Lower leg skin (tissue), 3 donors: ENCODE measurements at regions not wholly inside any gene's neighbourhood (a gene's known extent, or its start where the extent isn't known, plus 50 kb on each side); places are given as distances from the start of the nearest gene placed in this dataset.

Source experiments
- POLR2A ChIP-seq, 2 donors: fragments of 450-650 bp; IDR thresholded peaks; one replicate each; pipeline ENCODE4 v1.6.1; 2016 to 2017; ENCODE audit warnings: antibody characterized with exemption in 2 of 2, mild to moderate bottlenecking in 1 of 2, moderate library complexity in 1 of 2
- TF ChIP-seq, protein P1 (sequence below), 3 donors: fragments of 450-650 bp; IDR thresholded peaks; one replicate each; pipeline ENCODE4 v1.5.1; 2016; ENCODE audit warnings: antibody characterized with exemption in 3 of 3, mild to moderate bottlenecking in 3 of 3, moderate library complexity in 2 of 3

DNA sequence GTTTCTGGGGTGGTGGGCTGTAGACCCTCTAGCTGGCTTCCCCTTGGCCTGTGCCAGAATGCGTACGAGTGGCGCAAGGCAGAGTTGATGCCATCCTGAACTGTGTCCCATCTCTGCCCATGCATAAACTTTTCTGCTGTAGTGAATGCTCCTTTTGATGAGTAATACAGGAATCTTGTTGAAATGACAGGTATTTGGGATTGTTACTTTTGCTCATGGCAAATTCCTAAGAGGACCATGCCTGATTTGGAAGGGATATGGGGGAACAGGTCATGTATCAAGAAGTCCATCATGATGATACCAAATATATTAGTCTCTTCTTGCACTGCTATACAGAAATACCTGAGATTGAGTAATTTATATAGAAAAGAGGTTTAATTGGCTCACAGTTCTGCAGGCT, 648.0 kb downstream of the SLC4A3 start:
- TF ChIP-seq, protein P1, sequence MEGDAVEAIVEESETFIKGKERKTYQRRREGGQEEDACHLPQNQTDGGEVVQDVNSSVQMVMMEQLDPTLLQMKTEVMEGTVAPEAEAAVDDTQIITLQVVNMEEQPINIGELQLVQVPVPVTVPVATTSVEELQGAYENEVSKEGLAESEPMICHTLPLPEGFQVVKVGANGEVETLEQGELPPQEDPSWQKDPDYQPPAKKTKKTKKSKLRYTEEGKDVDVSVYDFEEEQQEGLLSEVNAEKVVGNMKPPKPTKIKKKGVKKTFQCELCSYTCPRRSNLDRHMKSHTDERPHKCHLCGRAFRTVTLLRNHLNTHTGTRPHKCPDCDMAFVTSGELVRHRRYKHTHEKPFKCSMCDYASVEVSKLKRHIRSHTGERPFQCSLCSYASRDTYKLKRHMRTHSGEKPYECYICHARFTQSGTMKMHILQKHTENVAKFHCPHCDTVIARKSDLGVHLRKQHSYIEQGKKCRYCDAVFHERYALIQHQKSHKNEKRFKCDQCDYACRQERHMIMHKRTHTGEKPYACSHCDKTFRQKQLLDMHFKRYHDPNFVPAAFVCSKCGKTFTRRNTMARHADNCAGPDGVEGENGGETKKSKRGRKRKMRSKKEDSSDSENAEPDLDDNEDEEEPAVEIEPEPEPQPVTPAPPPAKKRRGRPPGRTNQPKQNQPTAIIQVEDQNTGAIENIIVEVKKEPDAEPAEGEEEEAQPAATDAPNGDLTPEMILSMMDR (IDR thresholded peaks at IDR 0.05), result no peak
- no peak for TF ChIP-seq POLR2A (IDR thresholded peaks at IDR 0.05)
